AG04449 (cell line): ENCODE measurements at regions not wholly inside any gene's neighbourhood (a gene's known extent, or its start where the extent isn't known, plus 50 kb on each side); places are given as distances from the start of the nearest gene placed in this dataset.

Experiments used
- CTCF ChIA-PET: fragments of 350-600 bp; formaldehyde crosslinking; extraction: SDS; loops from one replicate; lab custom pipeline; 2021; ENCODE audit warnings: antibody characterized with exemption; lab: Yijun Ruan, JAX
- POLR2A ChIA-PET: fragments of 400-600, 350-600 bp; formaldehyde crosslinking; extraction: SDS; loops from one replicate; lab custom pipeline; 2020; ENCODE audit warnings: antibody characterized with exemption, inconsistent platforms; lab: Yijun Ruan, JAX
- DNase-seq: peaks from one replicate; pipeline ENCODE4 v3.0.0-alpha.2; 2010; ENCODE audit warnings: low read depth, low spot score
- H3K4me3 ChIP-seq: 2 replicates; pipeline ENCODE4 v1.5.1; 2011; ENCODE audit warnings: low read depth, mild to moderate bottlenecking, control low read depth, low read length
- TF ChIP-seq, protein P1 (sequence below): IDR thresholded peaks from one replicate; pipeline ENCODE4 v1.5.1; 2011; ENCODE audit warnings: mild to moderate bottlenecking, moderate library complexity, low read length, control low read depth, inconsistent platforms; ENCODE audit not compliant: insufficient read depth; ENCODE audit errors: missing control alignments

DNA sequence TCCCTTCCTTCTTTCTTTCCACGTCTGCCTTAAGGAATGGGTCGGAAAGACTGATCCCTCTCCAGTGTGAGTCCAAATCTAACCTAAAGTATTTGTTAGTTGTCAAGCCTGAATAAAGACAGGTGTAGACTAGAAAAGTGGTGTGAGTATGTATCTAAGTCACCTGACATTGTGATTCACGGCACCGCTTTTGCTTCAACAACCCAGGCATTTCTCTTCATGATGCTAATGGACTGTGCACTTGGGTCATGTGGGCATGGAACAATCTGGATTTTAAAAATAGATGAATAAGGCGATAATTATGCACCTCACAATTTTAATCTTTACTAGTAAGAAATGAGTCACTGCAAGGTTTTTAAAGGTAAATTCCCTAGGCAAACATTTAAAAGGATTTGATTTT lies 107.5 kb downstream of the LIPG start:
- ChIA-PET CTCF (no interaction called here), POLR2A (no interaction called here)
- H3K4me3 ChIP-seq: no peak overlapping the region
- TF ChIP-seq, protein P1, sequence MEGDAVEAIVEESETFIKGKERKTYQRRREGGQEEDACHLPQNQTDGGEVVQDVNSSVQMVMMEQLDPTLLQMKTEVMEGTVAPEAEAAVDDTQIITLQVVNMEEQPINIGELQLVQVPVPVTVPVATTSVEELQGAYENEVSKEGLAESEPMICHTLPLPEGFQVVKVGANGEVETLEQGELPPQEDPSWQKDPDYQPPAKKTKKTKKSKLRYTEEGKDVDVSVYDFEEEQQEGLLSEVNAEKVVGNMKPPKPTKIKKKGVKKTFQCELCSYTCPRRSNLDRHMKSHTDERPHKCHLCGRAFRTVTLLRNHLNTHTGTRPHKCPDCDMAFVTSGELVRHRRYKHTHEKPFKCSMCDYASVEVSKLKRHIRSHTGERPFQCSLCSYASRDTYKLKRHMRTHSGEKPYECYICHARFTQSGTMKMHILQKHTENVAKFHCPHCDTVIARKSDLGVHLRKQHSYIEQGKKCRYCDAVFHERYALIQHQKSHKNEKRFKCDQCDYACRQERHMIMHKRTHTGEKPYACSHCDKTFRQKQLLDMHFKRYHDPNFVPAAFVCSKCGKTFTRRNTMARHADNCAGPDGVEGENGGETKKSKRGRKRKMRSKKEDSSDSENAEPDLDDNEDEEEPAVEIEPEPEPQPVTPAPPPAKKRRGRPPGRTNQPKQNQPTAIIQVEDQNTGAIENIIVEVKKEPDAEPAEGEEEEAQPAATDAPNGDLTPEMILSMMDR: no peak
- DNase-seq: no peak

DNA sequence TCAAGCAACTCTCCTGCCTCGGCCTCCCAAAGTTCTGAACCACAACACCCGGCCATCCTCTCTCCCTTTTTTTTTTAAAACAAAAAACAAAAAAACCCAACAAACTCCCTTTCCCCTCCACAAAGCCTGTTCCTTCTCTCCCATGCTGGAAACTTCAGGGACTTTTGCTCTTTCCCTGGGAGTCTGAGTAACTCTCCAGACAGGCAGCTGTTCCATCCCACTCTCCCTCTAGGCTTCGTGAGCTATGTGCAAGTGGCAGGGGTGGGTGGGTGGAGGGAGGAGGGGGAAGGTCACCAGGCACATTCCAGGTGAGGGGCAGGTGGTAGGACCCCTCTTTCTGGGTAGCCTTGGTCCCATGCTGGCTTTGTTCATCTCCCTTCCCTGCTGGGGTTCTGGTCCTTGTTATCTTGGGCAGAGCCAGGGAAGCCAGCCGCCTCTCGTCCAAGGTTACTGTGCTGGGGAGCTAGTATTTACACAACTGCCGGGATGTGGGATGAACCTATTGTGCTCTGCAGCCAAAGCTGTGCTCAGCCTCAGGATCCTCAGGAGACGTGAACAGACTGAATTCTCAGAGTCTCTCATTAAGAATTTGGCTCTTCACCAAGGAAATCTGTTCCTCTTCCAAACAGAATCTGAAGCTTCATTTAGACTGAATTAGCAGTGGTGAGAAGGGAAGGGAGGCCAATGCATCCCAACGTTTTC lies 106.9 kb downstream of the LIPG start:
- TF ChIP-seq, protein P1: no peak
- H3K4me3 ChIP-seq: no peak overlapping the region
- CTCF ChIA-PET: no interaction called here
- DNase-seq: no peak
- POLR2A ChIA-PET: no interaction called here

DNA sequence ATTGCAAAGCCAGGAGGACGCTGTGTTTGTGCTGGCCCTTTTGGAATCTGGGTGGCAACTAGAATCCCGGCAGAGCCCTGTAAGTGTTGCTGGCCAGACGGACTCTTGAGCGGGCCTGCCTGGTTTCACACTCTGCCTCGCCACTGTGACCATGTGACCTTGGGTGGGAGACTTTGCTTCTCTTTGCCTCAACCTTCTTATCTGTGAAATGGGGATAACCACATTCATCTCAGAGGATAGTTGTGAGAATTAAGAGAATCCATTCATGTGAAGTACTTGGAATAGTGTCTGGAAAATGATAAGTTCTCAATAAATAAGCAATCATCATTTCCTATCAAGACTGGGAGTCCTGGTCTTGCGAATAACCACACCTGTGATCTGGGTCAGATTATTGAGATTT lies 105.6 kb downstream of the LIPG start:
- TF ChIP-seq, protein P1: no peak
- CTCF ChIA-PET: no interaction called here
- no peak overlapping the region for H3K4me3 ChIP-seq
- DNase-seq: no peak
- POLR2A ChIA-PET: no interaction called here

DNA sequence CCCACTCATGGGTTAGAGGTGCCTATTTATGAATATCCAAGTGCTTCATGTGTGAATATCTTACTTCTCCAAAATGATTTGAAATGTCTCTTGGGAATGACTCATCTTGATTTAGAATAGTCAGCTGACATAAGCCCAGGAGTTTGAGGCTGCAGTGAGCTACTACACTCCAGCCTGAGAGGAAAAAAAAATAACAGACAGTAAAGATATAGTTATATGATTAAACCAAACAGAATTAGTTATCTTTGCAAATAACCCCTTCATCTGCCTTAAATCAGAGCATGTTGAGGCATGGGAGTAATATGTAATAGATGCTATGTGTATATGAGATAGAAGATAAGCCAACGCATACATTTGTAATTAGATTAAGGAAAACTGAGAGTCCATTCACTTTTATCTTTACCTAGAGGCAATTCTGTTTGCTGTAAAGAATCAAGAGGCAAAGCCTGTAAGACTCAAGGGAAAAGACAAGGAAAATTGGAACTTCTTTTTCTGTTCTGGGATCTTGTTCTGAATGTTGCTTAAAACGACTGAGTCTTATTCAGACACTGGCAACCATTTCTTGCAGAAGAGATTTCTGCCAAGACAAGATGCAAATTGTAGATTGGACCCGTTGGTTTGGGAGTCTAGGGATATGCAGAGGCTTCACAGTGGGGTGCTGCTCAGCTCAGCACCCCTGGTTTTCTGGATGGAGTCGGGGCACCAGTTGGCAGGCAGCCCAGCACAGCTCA lies 104.4 kb downstream of the LIPG start:
- TF ChIP-seq, protein P1: no peak
- H3K4me3 ChIP-seq: no peak overlapping the region
- ChIA-PET CTCF (no interaction called here), POLR2A (no interaction called here)
- DNase-seq: no peak

DNA sequence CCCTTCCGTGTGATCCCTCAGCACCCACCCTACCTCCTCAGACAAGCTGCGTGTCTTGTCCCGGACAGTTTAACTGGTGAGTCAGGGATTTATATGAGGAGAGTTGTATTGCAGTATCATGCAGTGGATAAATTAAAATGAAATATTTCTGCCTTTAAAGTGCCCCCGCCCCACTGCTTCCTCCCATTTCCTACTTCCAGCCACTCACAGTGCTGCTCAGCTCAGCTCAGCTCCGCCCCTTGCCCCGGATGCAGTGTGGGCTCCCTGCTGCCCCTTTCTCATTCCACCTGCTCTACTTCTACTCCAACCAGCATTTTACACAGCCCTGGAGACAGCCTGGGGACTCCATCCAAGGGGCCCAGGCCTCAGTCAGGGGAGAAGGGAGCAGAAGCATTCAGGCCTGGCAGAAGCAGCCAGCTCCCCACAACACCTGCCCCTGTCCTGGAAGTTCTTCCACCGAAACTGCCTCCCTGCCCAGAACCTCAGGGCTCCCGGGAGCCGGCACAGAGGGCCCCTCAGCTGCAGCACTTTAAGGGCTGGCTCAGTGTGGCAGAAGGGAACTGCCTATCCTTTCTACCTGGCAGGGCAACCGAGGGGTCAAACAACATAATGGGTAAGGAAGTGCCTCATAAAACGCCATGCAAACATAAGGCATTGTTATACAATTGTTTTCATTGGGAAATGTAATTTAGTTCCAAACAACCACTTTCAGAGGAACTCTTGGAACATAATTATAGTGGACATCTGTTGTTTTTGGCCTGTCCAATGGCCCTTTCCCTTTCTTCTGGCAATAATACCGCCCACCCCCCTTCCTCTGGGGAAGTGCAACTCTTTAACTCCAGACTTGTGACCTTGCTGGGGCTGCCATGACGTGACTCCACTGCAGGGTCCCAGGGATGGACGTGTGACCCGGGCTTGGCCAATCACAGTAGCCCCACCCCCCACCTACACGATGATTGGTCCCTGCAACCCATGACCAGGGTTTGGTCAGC lies 102.3 kb downstream of the LIPG start:
- CTCF ChIA-PET: no interaction called here

More for the DNA sequence above, 102.3 kb downstream of the LIPG start:
- H3K4me3 ChIP-seq: no peak overlapping the region
- DNase-seq: no peak
- TF ChIP-seq, protein P1: no peak
- POLR2A ChIA-PET: no interaction called here
